Activated CD8-positive, alpha-beta T cell treated with anti-CD3 and anti-CD28 coated beads, Interleukin-2, amount 10 ng/mL, durations not matched to agents 7 days and 5 days (primary cell): ENCODE measurements at regions not wholly inside any gene's neighbourhood (a gene's known extent, or its start where the extent isn't known, plus 50 kb on each side); places are given as distances from the start of the nearest gene placed in this dataset.

Source experiments
- ATAC-seq: fragments of 150-1000 bp; cut with Tn5 transposase; one replicate; pipeline ENCODE4 v1.10.0; 2021; ENCODE audit warnings: moderate library complexity
- CTCF ChIA-PET: fragments of 350-600 bp; sonication (Branson Sonifier 250); formaldehyde crosslinking; loops from one replicate; lab custom pipeline; 2021; ENCODE audit warnings: antibody characterized with exemption; lab: Charles Lee
- POLR2A ChIA-PET: fragments of 350-600 bp; sonication (Branson Sonifier 250); formaldehyde crosslinking; loops from one replicate; lab custom pipeline; 2021; ENCODE audit warnings: antibody characterized with exemption; lab: Charles Lee
- DNase-seq: peaks from one replicate; pipeline ENCODE4 v3.0.0-alpha.2; 2020
- H3K27ac Mint-ChIP-seq: one replicate; pipeline ENCODE4 v1.8.0; 2021; ENCODE audit warnings: mild to moderate bottlenecking, mixed read lengths
- H3K27me3 Mint-ChIP-seq: one replicate; pipeline ENCODE4 v1.8.0; 2021; ENCODE audit warnings: low read depth, mixed read lengths
- H3K36me3 Mint-ChIP-seq: one replicate; pipeline ENCODE4 v1.8.0; 2021; ENCODE audit warnings: low read depth, mixed read lengths
- H3K4me1 Mint-ChIP-seq: one replicate; pipeline ENCODE4 v1.8.0; 2021; ENCODE audit warnings: low read depth, mixed read lengths
- H3K4me3 Mint-ChIP-seq: one replicate; pipeline ENCODE4 v1.8.0; 2021; ENCODE audit warnings: mild to moderate bottlenecking, mixed read lengths
- H3K9me3 Mint-ChIP-seq: one replicate; pipeline ENCODE4 v1.8.0; 2022; ENCODE audit warnings: mixed read lengths; ENCODE audit not compliant: insufficient read depth

DNA sequence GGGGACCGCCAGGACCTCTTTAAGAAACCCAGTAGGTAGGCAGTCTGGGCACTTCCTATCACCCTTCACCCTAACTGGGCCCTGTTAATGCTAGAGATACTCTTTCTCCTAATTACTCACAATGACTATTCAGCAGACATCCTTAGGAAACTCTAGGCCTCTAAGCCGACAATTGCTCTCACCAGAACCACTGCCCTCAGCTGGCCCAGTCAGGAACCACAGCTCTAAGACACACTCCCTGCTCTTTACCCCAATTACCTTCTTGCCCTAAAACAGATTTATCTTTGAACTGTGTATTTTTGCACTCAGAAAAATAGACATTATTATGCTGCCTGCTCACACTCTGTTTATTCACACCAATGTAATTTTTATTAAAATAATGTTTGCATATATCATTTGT is 432.6 kb upstream of the SLC30A5 start:
- no peak overlapping the region for H3K27ac Mint-ChIP-seq
- H3K36me3 Mint-ChIP-seq: no peaks in the 10 kb centered on the region
- no peak for ATAC-seq
- no peaks in the 10 kb centered on the region for H3K4me1 Mint-ChIP-seq
- H3K9me3 Mint-ChIP-seq: no peaks in the 10 kb centered on the region
- no peak for DNase-seq
- no peaks in the 10 kb centered on the region for H3K27me3 Mint-ChIP-seq
- H3K4me3 Mint-ChIP-seq: no peak overlapping the region
- ChIA-PET CTCF (no interaction called here), POLR2A (no interaction called here)

DNA sequence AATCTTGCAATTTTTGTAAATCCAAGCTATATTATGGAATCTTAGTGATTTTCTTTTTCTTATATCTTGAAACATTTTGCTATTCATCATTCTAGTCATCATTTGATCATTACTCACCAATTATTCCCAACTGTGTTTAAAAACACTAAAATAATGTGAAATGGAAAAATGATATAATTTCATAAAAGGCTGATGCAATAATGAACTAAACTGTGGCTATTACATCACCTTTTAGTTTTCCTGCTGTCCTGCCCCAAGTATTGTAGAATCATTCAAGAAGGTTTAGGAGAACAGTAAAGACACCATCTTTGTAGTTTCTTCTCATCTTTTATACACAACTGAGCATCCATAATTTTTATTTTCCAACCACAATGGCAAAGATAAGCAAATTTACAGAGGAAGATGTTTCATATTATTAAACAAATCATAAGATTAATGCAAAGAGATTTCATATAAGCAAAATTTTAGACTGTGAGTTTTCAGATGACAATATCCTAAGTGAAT is 431.0 kb upstream of the SLC30A5 start:
- H3K36me3 Mint-ChIP-seq: no peaks in the 10 kb centered on the region
- no peaks in the 10 kb centered on the region for H3K27me3 Mint-ChIP-seq
- POLR2A ChIA-PET: no interaction called here
- H3K9me3 Mint-ChIP-seq: no peaks in the 10 kb centered on the region
- CTCF ChIA-PET: no interaction called here
- H3K4me1 Mint-ChIP-seq: no peaks in the 10 kb centered on the region
- H3K4me3 Mint-ChIP-seq: no peak overlapping the region
- H3K27ac Mint-ChIP-seq: no peak overlapping the region
- DNase-seq (no peak), ATAC-seq (no peak)

DNA sequence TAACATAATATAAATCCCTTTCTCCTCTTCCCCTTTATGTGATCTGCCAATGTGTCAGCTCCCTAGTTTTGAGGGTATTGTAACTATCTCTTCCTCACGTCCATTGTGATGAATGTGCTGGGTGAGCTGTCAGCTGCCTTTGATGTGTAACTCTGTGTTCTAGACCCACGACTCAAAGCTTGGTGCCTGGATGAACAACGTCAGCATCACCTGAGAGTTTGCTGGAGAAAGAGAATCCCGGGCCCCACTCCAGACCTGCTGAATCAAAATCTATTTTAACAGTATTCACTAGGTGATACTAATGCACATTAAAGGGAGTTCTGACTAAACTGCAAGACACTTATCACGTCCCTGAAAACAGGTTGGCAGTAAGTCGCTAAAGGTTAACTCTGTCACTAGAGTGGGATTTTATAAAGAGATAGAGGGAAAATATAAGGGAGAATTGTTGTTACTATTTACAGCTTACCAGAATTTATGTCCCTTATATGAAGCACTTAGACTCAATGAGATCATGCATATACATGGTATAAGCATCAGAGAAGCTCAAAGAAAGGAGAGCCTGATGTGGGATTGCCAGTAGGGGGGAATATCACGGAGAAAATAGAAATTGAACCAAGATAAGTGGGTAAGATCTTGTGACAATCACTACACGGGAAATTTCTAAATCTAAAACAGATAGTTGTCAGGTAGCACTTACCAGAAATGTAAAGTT is 423.8 kb upstream of the SLC30A5 start:
- Mint-ChIP-seq H3K27ac (no peak overlapping the region), H3K27me3 (no peaks in the 10 kb centered on the region), H3K4me1 (no peaks in the 10 kb centered on the region), H3K9me3 (no peaks in the 10 kb centered on the region), H3K4me3 (no peak overlapping the region), H3K36me3 (no peaks in the 10 kb centered on the region)
- DNase-seq: no peak
- ChIA-PET CTCF (no interaction called here), POLR2A (no interaction called here)
- no peak for ATAC-seq

DNA sequence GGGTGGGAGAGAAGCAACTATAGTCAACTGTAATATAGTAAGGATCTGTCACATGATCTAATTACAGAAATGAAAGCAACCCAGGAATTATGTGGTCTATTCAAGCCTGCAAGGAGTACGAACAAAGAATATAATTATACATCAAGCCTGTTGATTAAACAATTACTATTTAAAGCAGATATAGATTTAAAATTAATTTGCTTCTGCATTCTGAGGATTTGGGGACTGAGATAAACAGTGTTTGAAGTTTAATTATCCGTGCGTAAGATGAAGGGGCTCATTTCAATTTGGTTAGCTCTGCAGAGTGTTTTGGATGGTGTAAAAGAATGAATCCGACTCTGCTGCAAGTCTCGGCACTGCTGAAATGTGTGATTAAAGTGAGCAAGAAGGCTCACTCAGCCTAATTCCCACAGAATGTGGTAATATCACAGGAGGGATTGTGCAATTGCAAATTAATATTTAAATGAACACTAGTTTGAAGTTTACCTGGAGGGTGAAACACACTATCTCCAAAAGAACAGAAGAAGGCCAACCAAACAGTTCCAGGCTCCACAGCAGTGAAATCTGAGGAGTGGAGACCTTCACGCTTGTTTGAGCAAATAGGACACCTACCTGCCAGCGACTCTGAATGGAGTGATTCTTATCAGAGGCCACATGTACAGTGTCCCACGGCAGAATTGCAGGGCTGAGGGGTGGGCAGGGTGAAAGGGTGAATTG is 420.6 kb upstream of the SLC30A5 start:
- ATAC-seq (no peak), DNase-seq (no peak)
- POLR2A ChIA-PET: no interaction called here
- Mint-ChIP-seq H3K27me3 (no peaks in the 10 kb centered on the region), H3K9me3 (no peaks in the 10 kb centered on the region), H3K4me1 (no peaks in the 10 kb centered on the region), H3K36me3 (no peaks in the 10 kb centered on the region), H3K27ac (no peak overlapping the region), H3K4me3 (no peak overlapping the region)
- CTCF ChIA-PET: no interaction called here

DNA sequence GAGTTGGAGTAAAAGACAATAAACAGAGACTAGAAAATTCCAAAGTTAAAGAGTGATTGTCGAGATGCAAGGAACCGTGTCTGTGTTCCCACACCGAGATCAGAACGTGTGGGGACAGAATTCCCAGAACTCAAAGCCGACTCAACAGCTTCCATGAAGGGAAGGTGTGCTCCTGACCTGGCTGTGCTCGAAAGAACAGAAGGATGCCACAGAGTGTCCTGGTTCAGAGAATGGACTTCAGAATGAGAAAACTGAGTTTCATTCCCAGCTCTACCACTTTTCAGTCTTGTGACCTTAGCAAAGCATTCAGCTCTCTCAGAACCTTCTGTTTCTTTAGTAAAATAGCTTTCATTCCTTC is 420.0 kb upstream of the SLC30A5 start:
- H3K4me3 Mint-ChIP-seq: no peak overlapping the region
- no peak for ATAC-seq
- no peaks in the 10 kb centered on the region for H3K36me3 Mint-ChIP-seq

DNA sequence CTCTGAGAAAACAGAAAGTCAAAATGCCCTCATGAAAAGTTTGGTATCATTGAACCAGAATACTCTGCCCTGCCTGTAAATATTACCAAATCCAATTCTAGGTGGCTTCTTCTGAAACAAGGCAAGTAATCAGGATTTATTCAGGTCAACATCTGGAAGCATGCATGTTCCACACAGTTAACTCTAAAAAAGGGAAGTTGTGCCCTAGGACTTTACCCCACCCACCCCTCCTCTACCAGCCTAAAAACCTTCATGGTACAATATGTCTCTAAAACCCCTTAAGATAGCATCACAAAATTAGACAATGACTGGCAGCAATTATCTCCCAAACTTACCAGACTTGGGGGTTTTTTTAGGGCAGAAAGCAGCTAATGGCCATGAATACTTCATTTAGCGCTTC is 414.8 kb upstream of the SLC30A5 start:
- Mint-ChIP-seq H3K27ac (no peak overlapping the region), H3K4me3 (no peak overlapping the region), H3K36me3 (no peaks in the 10 kb centered on the region), H3K9me3 (no peaks in the 10 kb centered on the region), H3K4me1 (no peaks in the 10 kb centered on the region), H3K27me3 (peaks cover 2% of the 10 kb centered on the region)
- no peak for DNase-seq
- ATAC-seq: no peak
- ChIA-PET CTCF (no interaction called here), POLR2A (no interaction called here)

More for the DNA sequence above, 420.0 kb upstream of the SLC30A5 start:
- no peaks in the 10 kb centered on the region for H3K9me3 Mint-ChIP-seq
- ChIA-PET CTCF (no interaction called here), POLR2A (no interaction called here)
- no peak for DNase-seq
- no peaks in the 10 kb centered on the region for H3K4me1 Mint-ChIP-seq
- H3K27ac Mint-ChIP-seq: no peak overlapping the region
- no peaks in the 10 kb centered on the region for H3K27me3 Mint-ChIP-seq

DNA sequence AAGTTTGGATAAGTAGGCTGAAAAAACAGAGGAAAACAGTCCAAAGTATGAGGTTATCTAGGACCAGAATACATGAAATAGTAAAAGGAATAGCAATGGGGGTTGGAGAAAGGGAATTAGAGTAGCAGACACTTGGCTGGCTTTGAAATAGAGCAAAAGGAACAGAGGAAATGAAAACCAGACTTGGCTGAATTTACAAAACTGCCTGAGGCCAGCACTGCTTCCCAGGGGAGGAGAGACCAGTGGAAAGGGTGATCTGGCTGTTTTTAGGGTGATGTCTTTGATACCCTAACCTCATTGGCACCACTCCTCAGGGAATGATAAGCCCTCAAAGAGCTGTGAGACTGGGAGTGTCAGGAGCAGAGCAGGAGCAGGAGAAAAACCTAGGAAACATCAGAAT is 413.4 kb upstream of the SLC30A5 start:
- Mint-ChIP-seq H3K4me1 (no peaks in the 10 kb centered on the region), H3K9me3 (no peaks in the 10 kb centered on the region), H3K27me3 (peaks cover 6% of the 10 kb centered on the region), H3K4me3 (no peak overlapping the region), H3K36me3 (no peaks in the 10 kb centered on the region), H3K27ac (no peak overlapping the region)
- CTCF ChIA-PET: no interaction called here
- DNase-seq (no peak), ATAC-seq (no peak)
- POLR2A ChIA-PET: no interaction called here

DNA sequence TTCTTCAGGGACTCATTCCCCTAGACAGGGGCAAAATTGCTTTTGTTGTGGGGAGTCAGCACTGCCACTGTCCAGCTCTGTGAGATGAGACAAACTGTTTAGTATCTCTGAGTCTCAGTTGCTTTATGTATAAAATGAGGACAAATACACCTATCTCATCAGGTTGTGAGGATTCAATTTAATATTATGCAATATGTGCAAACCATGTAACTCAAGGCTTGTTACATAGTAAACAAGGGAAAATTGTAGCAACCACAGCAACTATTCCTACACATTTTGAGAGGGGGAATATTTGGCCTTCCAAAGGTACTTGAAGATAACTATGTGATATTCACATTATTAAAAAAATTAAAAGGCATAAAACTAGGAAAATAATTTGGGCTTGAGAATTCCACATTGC is 411.9 kb upstream of the SLC30A5 start:
- CTCF ChIA-PET: no interaction called here
- Mint-ChIP-seq H3K9me3 (no peaks in the 10 kb centered on the region), H3K27me3 (peaks cover 8% of the 10 kb centered on the region), H3K4me1 (no peaks in the 10 kb centered on the region), H3K36me3 (no peaks in the 10 kb centered on the region), H3K27ac (no peak overlapping the region), H3K4me3 (no peak overlapping the region)
- DNase-seq: no peak
- ATAC-seq: no peak
- POLR2A ChIA-PET: no interaction called here

DNA sequence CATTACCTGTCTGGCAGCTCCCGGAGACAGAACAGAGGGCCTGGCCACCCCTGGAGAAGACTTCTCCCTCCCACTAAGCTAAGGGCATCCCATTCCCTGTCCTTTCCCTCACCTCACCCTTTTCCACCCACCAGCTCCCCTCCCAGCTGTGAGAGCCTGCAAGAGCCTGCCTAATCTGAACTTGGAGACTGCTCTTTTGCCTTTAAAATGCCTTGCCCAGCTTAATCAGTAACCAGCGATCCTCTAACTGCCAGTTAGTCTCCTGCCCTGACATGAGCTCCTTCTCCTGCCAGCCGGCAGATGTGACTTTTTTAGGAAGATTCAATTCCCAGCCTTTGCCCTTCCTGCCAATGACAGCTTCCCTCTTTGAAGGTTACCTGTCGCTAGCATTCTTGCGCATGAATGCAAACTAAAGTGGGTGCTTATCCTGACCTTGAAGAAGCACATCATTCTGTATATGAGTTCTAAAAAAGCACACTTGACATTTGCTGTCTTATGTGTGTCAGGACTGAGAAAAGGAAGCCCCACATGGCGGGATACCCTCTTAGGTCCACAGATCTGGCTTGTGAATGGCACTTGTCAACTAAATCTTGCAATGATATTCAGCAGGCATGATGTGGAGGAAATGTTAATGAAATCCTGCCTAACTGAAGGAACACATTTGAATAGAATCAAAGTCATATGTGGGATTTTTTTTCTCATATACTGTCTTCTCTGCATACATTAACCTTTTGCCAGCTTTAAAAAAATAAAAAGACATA is 411.2 kb upstream of the SLC30A5 start:
- ATAC-seq (no peak), DNase-seq (no peak)
- no peaks in the 10 kb centered on the region for H3K36me3 Mint-ChIP-seq
- H3K27ac Mint-ChIP-seq: no peak overlapping the region
- CTCF ChIA-PET: no interaction called here
- H3K4me3 Mint-ChIP-seq: no peak overlapping the region
- no peaks in the 10 kb centered on the region for H3K9me3 Mint-ChIP-seq
- no peaks in the 10 kb centered on the region for H3K4me1 Mint-ChIP-seq
- peaks cover 8% of the 10 kb centered on the region for H3K27me3 Mint-ChIP-seq
- POLR2A ChIA-PET: no interaction called here

DNA sequence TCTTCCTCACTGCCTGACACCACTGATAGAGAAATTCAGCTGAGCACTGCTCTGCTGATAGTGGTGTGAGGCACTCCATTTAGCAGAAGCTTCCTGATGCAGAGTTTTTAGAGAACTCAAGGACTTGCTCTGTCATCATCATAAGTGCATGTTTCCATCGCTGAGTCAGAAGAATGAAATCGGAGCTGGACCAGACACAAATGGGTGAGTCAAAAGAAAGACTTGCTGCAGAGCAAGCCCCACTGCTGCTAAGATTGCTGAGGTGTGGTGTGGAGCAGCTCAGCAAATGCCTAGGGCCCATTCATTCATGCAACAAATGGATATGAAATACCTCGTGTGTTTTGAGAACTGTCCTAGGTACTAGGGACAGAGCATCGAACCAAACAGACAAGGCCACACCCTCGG is 410.2 kb upstream of the SLC30A5 start:
- no peak overlapping the region for H3K27ac Mint-ChIP-seq
- ATAC-seq (no peak), DNase-seq (no peak)
- peaks cover 8% of the 10 kb centered on the region for H3K27me3 Mint-ChIP-seq
- no peaks in the 10 kb centered on the region for H3K4me1 Mint-ChIP-seq
- ChIA-PET CTCF (no interaction called here), POLR2A (no interaction called here)
- H3K36me3 Mint-ChIP-seq: no peaks in the 10 kb centered on the region
- H3K9me3 Mint-ChIP-seq: no peaks in the 10 kb centered on the region
- no peak overlapping the region for H3K4me3 Mint-ChIP-seq

DNA sequence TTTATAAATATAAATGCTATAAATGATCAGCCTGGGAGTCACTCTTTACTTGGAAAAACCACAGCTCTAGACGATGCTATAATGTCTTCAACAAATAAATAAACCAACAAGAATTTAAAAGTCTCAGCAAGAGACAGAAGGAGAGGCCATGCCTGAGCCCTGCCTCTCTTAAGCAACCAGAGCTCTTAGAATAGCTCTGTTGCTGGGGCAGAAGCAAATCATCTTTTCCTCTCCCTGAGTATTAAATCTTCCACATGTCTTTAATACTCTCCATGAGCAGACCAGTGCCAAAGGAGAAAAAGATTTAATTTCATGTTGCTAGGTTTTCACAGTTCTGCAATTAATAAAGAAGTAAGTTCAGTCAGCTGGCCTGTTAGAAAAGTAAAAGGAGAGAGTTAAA is 408.0 kb upstream of the SLC30A5 start:
- no peak for ATAC-seq
- Mint-ChIP-seq H3K27me3 (peaks cover 8% of the 10 kb centered on the region), H3K36me3 (no peaks in the 10 kb centered on the region), H3K27ac (no peak overlapping the region), H3K4me1 (no peaks in the 10 kb centered on the region), H3K9me3 (no peaks in the 10 kb centered on the region), H3K4me3 (no peak overlapping the region)
- DNase-seq: no peak
- ChIA-PET POLR2A (no interaction called here), CTCF (no interaction called here)

DNA sequence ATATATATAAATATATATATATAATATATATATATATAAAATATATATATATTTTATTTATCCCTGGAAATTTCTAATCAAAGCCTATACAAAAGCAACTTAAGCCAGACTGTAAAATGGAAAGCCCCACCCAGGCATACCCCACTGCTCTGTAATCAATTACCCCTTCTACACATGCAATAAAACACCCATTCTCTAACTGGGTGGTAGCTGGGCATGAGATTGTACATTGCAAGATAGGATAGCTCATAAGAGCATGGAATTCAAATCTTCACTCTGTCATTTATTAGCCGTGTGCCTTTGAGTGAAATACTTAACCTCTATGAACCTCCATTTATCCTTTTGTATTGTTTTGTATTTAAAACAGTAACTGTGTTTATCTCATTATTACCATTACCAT is 405.3 kb upstream of the SLC30A5 start:
- H3K36me3 Mint-ChIP-seq: no peaks in the 10 kb centered on the region
- no peaks in the 10 kb centered on the region for H3K4me1 Mint-ChIP-seq
- H3K4me3 Mint-ChIP-seq: no peak overlapping the region
- no peak for ATAC-seq
- peaks cover 8% of the 10 kb centered on the region for H3K27me3 Mint-ChIP-seq
- ChIA-PET POLR2A (no interaction called here), CTCF (interaction anchor here (1.2 kb wide), 2 partner anchors 12 to 23 kb away, joined by 3 to 8 read pairs; no protein-coding TSS in a partner anchor)
- no peak for DNase-seq
- no peaks in the 10 kb centered on the region for H3K9me3 Mint-ChIP-seq
- H3K27ac Mint-ChIP-seq: no peak overlapping the region
